B cell (primary cell): ENCODE measurements at regions not wholly inside any gene's neighbourhood (a gene's known extent, or its start where the extent isn't known, plus 50 kb on each side); places are given as distances from the start of the nearest gene placed in this dataset.

Experiments used
- ATAC-seq: fragments of 200-7000 bp; cut with Tn5 transposase; one replicate; pipeline ENCODE4 v1.10.0; 2021; ENCODE audit warnings: low read depth, mild to moderate bottlenecking, moderate number of reproducible peaks, moderate library complexity
- CTCF ChIA-PET: fragments of 350-600 bp; sonication (Branson Sonifier 250); formaldehyde crosslinking; loops from one replicate; lab custom pipeline; 2021; ENCODE audit warnings: antibody characterized with exemption, inconsistent platforms; lab: Charles Lee
- POLR2A ChIA-PET: fragments of 350-600 bp; sonication (Branson Sonifier 250); formaldehyde crosslinking; loops from one replicate; lab custom pipeline; 2021; ENCODE audit warnings: antibody characterized with exemption; lab: Charles Lee
- DNase-seq: peaks from one replicate; pipeline ENCODE4 v3.0.0; 2013
- H2AFZ ChIP-seq: 2 replicates; pipeline ENCODE4 v1.6.1; 2012; ENCODE audit warnings: mild to moderate bottlenecking, low read depth, low read length; ENCODE audit not compliant: insufficient read depth, poor library complexity, severe bottlenecking
- H3K27ac ChIP-seq, 2 donors: 1 replicate in 1 of 2; 2 replicates in 1 of 2; pipeline ENCODE4 v1.5.1; 2012 to 2013; ENCODE audit warnings: low read length in 2 of 2, mild to moderate bottlenecking in 2 of 2, moderate library complexity in 1 of 2
- H3K27me3 ChIP-seq, 4 experiments: fragments of 200-600 bp in 1 of 4; sonication (generic) in 1 of 4; replicated peaks in 1 of 4; 1 replicate in 2 of 4; 2 replicates in 2 of 4; pipeline versions ENCODE4 v1.6.1 to v1.7.0; 2013 to 2016; ENCODE audit warnings: low read length in 3 of 4, mild to moderate bottlenecking in 2 of 4, mixed read lengths in 1 of 4, moderate library complexity in 1 of 4; ENCODE audit not compliant: insufficient read depth in 4 of 4, control insufficient read depth in 3 of 4; ENCODE audit errors: control extremely low read depth in 1 of 4
- H3K36me3 ChIP-seq, 2 experiments: replicated peaks in 1 of 2; 1 replicate in 1 of 2; 2 replicates in 1 of 2; pipeline versions ENCODE4 v1.6.1 to v1.7.1; 2013; ENCODE audit warnings: low read length in 1 of 2; ENCODE audit not compliant: insufficient read depth in 2 of 2, control insufficient read depth in 1 of 2; ENCODE audit errors: control extremely low read depth in 1 of 2, extremely low read depth in 1 of 2
- H3K4me1 ChIP-seq, 2 donors: fragments of 200-600 bp in 1 of 2; sonication (generic) in 1 of 2; 1 replicate in 1 of 2; 2 replicates in 1 of 2; pipeline versions ENCODE4 v1.5.1 to v1.6.1; 2013 to 2017; ENCODE audit warnings: low read length in 2 of 2; ENCODE audit not compliant: control insufficient read depth in 2 of 2, insufficient read depth in 2 of 2
- H3K4me2 ChIP-seq: replicated peaks from 2 replicates; pipeline ENCODE3; 2012; ENCODE audit warnings: mild to moderate bottlenecking, low read depth, low read length; ENCODE audit not compliant: poor library complexity, severe bottlenecking
- H3K4me3 ChIP-seq, 5 experiments: fragments of 200-600 bp in 1 of 5; sonication (generic) in 1 of 5; 1 replicate in 3 of 5; 2 replicates in 2 of 5; pipeline versions ENCODE4 v1.5.1 to v1.7.0; 2011 to 2016; ENCODE audit warnings: low read length in 4 of 5, mild to moderate bottlenecking in 4 of 5, low read depth in 2 of 5, control low read depth in 1 of 5, moderate library complexity in 1 of 5; ENCODE audit not compliant: insufficient read depth in 1 of 5; ENCODE audit errors: control extremely low read depth in 1 of 5, extremely low read depth in 1 of 5
- H3K79me2 ChIP-seq: fragments of 200-600 bp; sonication (generic); one replicate; pipeline ENCODE4 v1.6.0; 2016; ENCODE audit warnings: low read length; ENCODE audit not compliant: control insufficient read depth, insufficient read depth
- H3K9ac ChIP-seq: fragments of 200-600 bp; sonication (generic); 2 replicates; pipeline ENCODE4 v1.6.1; 2017; ENCODE audit warnings: mild to moderate bottlenecking, low read length, moderate library complexity
- H3K9me3 ChIP-seq, 3 donors: one replicate each; pipeline versions ENCODE4 v1.6.1 to v1.7.1; 2013; ENCODE audit warnings: low read length in 2 of 3; ENCODE audit not compliant: control insufficient read depth in 2 of 3, insufficient read depth in 1 of 3; ENCODE audit errors: control extremely low read depth in 1 of 3
- H4K20me1 ChIP-seq: 2 replicates; pipeline ENCODE4 v1.6.0; 2012; ENCODE audit warnings: mild to moderate bottlenecking, low read length; ENCODE audit not compliant: insufficient read depth, control insufficient read depth, poor library complexity, severe bottlenecking
- H3K27ac Mint-ChIP-seq: one replicate; pipeline ENCODE4 v1.8.0; 2021; ENCODE audit warnings: mixed read lengths
- H3K27me3 Mint-ChIP-seq: one replicate; pipeline ENCODE4 v1.8.0; 2021; ENCODE audit warnings: mixed read lengths
- H3K4me1 Mint-ChIP-seq: one replicate; pipeline ENCODE4 v1.8.0; 2021; ENCODE audit warnings: mixed read lengths
- H3K4me3 Mint-ChIP-seq: one replicate; pipeline ENCODE4 v1.8.0; 2021; ENCODE audit warnings: mixed read lengths
- H3K9me3 Mint-ChIP-seq: one replicate; pipeline ENCODE4 v1.8.0; 2022; ENCODE audit warnings: mixed read lengths; ENCODE audit not compliant: insufficient read depth
- CTCF ChIP-seq: fragments of 200-600 bp; IDR thresholded peaks from one replicate; pipeline ENCODE4 v1.8.0; 2022; ENCODE audit warnings: antibody characterized with exemption, mild to moderate bottlenecking
- EZH2 ChIP-seq: IDR thresholded peaks from 2 replicates; pipeline ENCODE4 v1.6.1; 2012; ENCODE audit warnings: borderline replicate concordance, low read depth, mild to moderate bottlenecking, moderate library complexity, low read length; ENCODE audit not compliant: insufficient read depth, poor library complexity, severe bottlenecking
- WGBS: methylation state at CpG from one replicate; pipeline ENCODE4 v1.1.5; 2013; ENCODE audit warnings: missing lambda C conversion rate; ENCODE audit not compliant: insufficient coverage; 5-methylcytosine and 5-hydroxymethylcytosine counted together
- intact Hi-C: fragments of 100-400 bp; cut with micrococcal nuclease; formaldehyde crosslinking; loops from one replicate; pipeline ENCODE4 v1.10.0; 2022

- 20% methylated on average over 6 of the region's 8 CpGs for WGBS
- Mint-ChIP-seq H3K27ac (no peak overlapping the region), H3K4me1 (peaks cover 12% of the 10 kb centered on the region), H3K27me3 (peaks cover 29% of the 10 kb centered on the region), H3K9me3 (no peaks in the 10 kb centered on the region), H3K4me3 (no peak overlapping the region)
- Histone ChIP-seq H4K20me1 (no peaks in the 10 kb centered on the region), H3K79me2 (no peaks in the 10 kb centered on the region), H3K27me3 (peaks cover 0 to 24% (median 5%) of the 10 kb centered on the region in 4 experiments), H3K4me2 (no peak overlapping the region), H3K36me3 (no peaks in the 10 kb centered on the region), H3K9ac (no peak overlapping the region), H2AFZ (no peak overlapping the region), H3K9me3 (peaks cover 0 to 10% (median 0%) of the 10 kb centered on the region in 3 donors), H3K4me3 (no peak overlapping the region), H3K27ac (no peak overlapping the region), H3K4me1 (peaks cover 20 to 21% of the 10 kb centered on the region in 2 donors)
- no peak for ATAC-seq
- DNase-seq: no peak
- POLR2A ChIA-PET: no interaction called here
- intact Hi-C loops: no loop called here
- CTCF ChIA-PET: interaction anchor here (1.4 kb wide), 1 partner anchor 13 kb away, joined by 3 read pairs; no protein-coding TSS in a partner anchor
- TF ChIP-seq CTCF (no peak), EZH2 (no peak)
Measured at GRCh38 chr16:85231959-85232358, 119.7 kb upstream of the CIBAR2 start.

GRCh38 chr16:85232369-85233142 is 120.3 kb upstream of the CIBAR2 start:
- H3K4me3 ChIP-seq: no peak overlapping the region
- Mint-ChIP-seq H3K9me3 (no peaks in the 10 kb centered on the region), H3K27ac (no peak overlapping the region), H3K4me3 (no peak overlapping the region), H3K4me1 (peaks cover 6% of the 10 kb centered on the region), H3K27me3 (peaks cover 26% of the 10 kb centered on the region)
- TF ChIP-seq EZH2: no peak
- no peak for TF ChIP-seq CTCF
- no peak overlapping the region for H3K4me2 ChIP-seq
- H3K27ac ChIP-seq: no peak overlapping the region
- 74% methylated on average over 12 of the region's 13 CpGs for WGBS
- ATAC-seq (no peak), DNase-seq (no peak)
- H3K36me3 ChIP-seq: no peaks in the 10 kb centered on the region
- H3K27me3 ChIP-seq: peaks cover 0 to 24% (median 5%) of the 10 kb centered on the region in 4 experiments
- no peak overlapping the region for H3K9ac ChIP-seq
- ChIA-PET CTCF (interaction anchor here (0.5 to 1.4 kb wide), 2 partner anchors 13 to 41 kb away, joined by 3 to 4 read pairs; no protein-coding TSS in a partner anchor), POLR2A (no interaction called here)
- peaks cover 0 to 10% (median 0%) of the 10 kb centered on the region in 3 donors for H3K9me3 ChIP-seq
- intact Hi-C loops: no loop called here
- no peaks in the 10 kb centered on the region for H4K20me1 ChIP-seq
- H3K79me2 ChIP-seq: no peaks in the 10 kb centered on the region
- peaks cover 14 to 15% of the 10 kb centered on the region in 2 donors for H3K4me1 ChIP-seq
- H2AFZ ChIP-seq: no peak overlapping the region
